B cell (primary cell): ENCODE measurements at regions not wholly inside any gene's neighbourhood (a gene's known extent, or its start where the extent isn't known, plus 50 kb on each side); places are given as distances from the start of the nearest gene placed in this dataset.

Experiments
- ATAC-seq: fragments of 200-7000 bp; cut with Tn5 transposase; one replicate; pipeline ENCODE4 v1.10.0; 2021; ENCODE audit warnings: low read depth, mild to moderate bottlenecking, moderate number of reproducible peaks, moderate library complexity
- CTCF ChIA-PET: fragments of 350-600 bp; sonication (Branson Sonifier 250); formaldehyde crosslinking; loops from one replicate; lab custom pipeline; 2021; ENCODE audit warnings: antibody characterized with exemption, inconsistent platforms; lab: Charles Lee
- POLR2A ChIA-PET: fragments of 350-600 bp; sonication (Branson Sonifier 250); formaldehyde crosslinking; loops from one replicate; lab custom pipeline; 2021; ENCODE audit warnings: antibody characterized with exemption; lab: Charles Lee
- DNase-seq: peaks from one replicate; pipeline ENCODE4 v3.0.0; 2013
- H2AFZ ChIP-seq: 2 replicates; pipeline ENCODE4 v1.6.1; 2012; ENCODE audit warnings: mild to moderate bottlenecking, low read depth, low read length; ENCODE audit not compliant: insufficient read depth, poor library complexity, severe bottlenecking
- H3K27ac ChIP-seq, 2 donors: 1 replicate in 1 of 2; 2 replicates in 1 of 2; pipeline ENCODE4 v1.5.1; 2012 to 2013; ENCODE audit warnings: low read length in 2 of 2, mild to moderate bottlenecking in 2 of 2, moderate library complexity in 1 of 2
- H3K27me3 ChIP-seq, 4 experiments: fragments of 200-600 bp in 1 of 4; sonication (generic) in 1 of 4; replicated peaks in 1 of 4; 1 replicate in 2 of 4; 2 replicates in 2 of 4; pipeline versions ENCODE4 v1.6.1 to v1.7.0; 2013 to 2016; ENCODE audit warnings: low read length in 3 of 4, mild to moderate bottlenecking in 2 of 4, mixed read lengths in 1 of 4, moderate library complexity in 1 of 4; ENCODE audit not compliant: insufficient read depth in 4 of 4, control insufficient read depth in 3 of 4; ENCODE audit errors: control extremely low read depth in 1 of 4
- H3K36me3 ChIP-seq, 2 experiments: replicated peaks in 1 of 2; 1 replicate in 1 of 2; 2 replicates in 1 of 2; pipeline versions ENCODE4 v1.6.1 to v1.7.1; 2013; ENCODE audit warnings: low read length in 1 of 2; ENCODE audit not compliant: insufficient read depth in 2 of 2, control insufficient read depth in 1 of 2; ENCODE audit errors: control extremely low read depth in 1 of 2, extremely low read depth in 1 of 2
- H3K4me1 ChIP-seq, 2 donors: fragments of 200-600 bp in 1 of 2; sonication (generic) in 1 of 2; 1 replicate in 1 of 2; 2 replicates in 1 of 2; pipeline versions ENCODE4 v1.5.1 to v1.6.1; 2013 to 2017; ENCODE audit warnings: low read length in 2 of 2; ENCODE audit not compliant: control insufficient read depth in 2 of 2, insufficient read depth in 2 of 2
- H3K4me2 ChIP-seq: replicated peaks from 2 replicates; pipeline ENCODE3; 2012; ENCODE audit warnings: mild to moderate bottlenecking, low read depth, low read length; ENCODE audit not compliant: poor library complexity, severe bottlenecking
- H3K4me3 ChIP-seq, 5 experiments: fragments of 200-600 bp in 1 of 5; sonication (generic) in 1 of 5; 1 replicate in 3 of 5; 2 replicates in 2 of 5; pipeline versions ENCODE4 v1.5.1 to v1.7.0; 2011 to 2016; ENCODE audit warnings: low read length in 4 of 5, mild to moderate bottlenecking in 4 of 5, low read depth in 2 of 5, control low read depth in 1 of 5, moderate library complexity in 1 of 5; ENCODE audit not compliant: insufficient read depth in 1 of 5; ENCODE audit errors: control extremely low read depth in 1 of 5, extremely low read depth in 1 of 5
- H3K79me2 ChIP-seq: fragments of 200-600 bp; sonication (generic); one replicate; pipeline ENCODE4 v1.6.0; 2016; ENCODE audit warnings: low read length; ENCODE audit not compliant: control insufficient read depth, insufficient read depth
- H3K9ac ChIP-seq: fragments of 200-600 bp; sonication (generic); 2 replicates; pipeline ENCODE4 v1.6.1; 2017; ENCODE audit warnings: mild to moderate bottlenecking, low read length, moderate library complexity
- H3K9me3 ChIP-seq, 3 donors: one replicate each; pipeline versions ENCODE4 v1.6.1 to v1.7.1; 2013; ENCODE audit warnings: low read length in 2 of 3; ENCODE audit not compliant: control insufficient read depth in 2 of 3, insufficient read depth in 1 of 3; ENCODE audit errors: control extremely low read depth in 1 of 3
- H4K20me1 ChIP-seq: 2 replicates; pipeline ENCODE4 v1.6.0; 2012; ENCODE audit warnings: mild to moderate bottlenecking, low read length; ENCODE audit not compliant: insufficient read depth, control insufficient read depth, poor library complexity, severe bottlenecking
- H3K27ac Mint-ChIP-seq: one replicate; pipeline ENCODE4 v1.8.0; 2021; ENCODE audit warnings: mixed read lengths
- H3K27me3 Mint-ChIP-seq: one replicate; pipeline ENCODE4 v1.8.0; 2021; ENCODE audit warnings: mixed read lengths
- H3K4me1 Mint-ChIP-seq: one replicate; pipeline ENCODE4 v1.8.0; 2021; ENCODE audit warnings: mixed read lengths
- H3K4me3 Mint-ChIP-seq: one replicate; pipeline ENCODE4 v1.8.0; 2021; ENCODE audit warnings: mixed read lengths
- H3K9me3 Mint-ChIP-seq: one replicate; pipeline ENCODE4 v1.8.0; 2022; ENCODE audit warnings: mixed read lengths; ENCODE audit not compliant: insufficient read depth
- EZH2 ChIP-seq: IDR thresholded peaks from 2 replicates; pipeline ENCODE4 v1.6.1; 2012; ENCODE audit warnings: borderline replicate concordance, low read depth, mild to moderate bottlenecking, moderate library complexity, low read length; ENCODE audit not compliant: insufficient read depth, poor library complexity, severe bottlenecking
- WGBS: methylation state at CpG from one replicate; pipeline ENCODE4 v1.1.5; 2013; ENCODE audit warnings: missing lambda C conversion rate; ENCODE audit not compliant: insufficient coverage; 5-methylcytosine and 5-hydroxymethylcytosine counted together
- intact Hi-C: fragments of 100-400 bp; cut with micrococcal nuclease; formaldehyde crosslinking; loops from one replicate; pipeline ENCODE4 v1.10.0; 2022
- TF ChIP-seq, protein P1 (sequence below): fragments of 200-600 bp; IDR thresholded peaks from one replicate; pipeline ENCODE4 v1.8.0; 2022; ENCODE audit warnings: antibody characterized with exemption, mild to moderate bottlenecking

DNA sequence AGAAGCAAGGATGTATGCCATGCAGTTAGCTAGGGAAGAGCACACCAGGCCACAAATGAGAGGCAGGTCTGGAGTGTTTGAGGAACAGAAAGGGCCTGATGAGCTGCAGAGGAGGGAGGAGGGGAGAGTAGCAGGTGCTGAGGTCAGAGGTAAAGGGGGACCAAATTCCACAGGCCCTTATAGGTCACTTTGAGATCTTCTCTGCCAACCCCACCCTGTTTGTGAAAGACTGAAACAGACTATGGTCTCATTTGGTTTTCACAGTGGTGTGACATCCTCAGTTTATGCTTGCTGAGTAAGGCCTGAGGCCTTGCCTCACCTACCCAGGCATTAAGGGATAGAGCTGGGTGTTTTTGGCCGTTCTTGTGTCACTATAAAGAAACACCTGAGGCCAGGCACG is 187.7 kb upstream of the MYLIP start:
- DNase-seq = no peak
- ATAC-seq = no peak
- Mint-ChIP-seq H3K27ac (no peak overlapping the region), H3K9me3 (no peaks in the 10 kb centered on the region), H3K27me3 (no peaks in the 10 kb centered on the region), H3K4me3 (no peak overlapping the region), H3K4me1 (peaks cover 12% of the 10 kb centered on the region)
- no peak overlapping the region for H3K9ac ChIP-seq
- no peak overlapping the region for H3K4me3 ChIP-seq
- no peak overlapping the region for H3K27ac ChIP-seq
- no peaks in the 10 kb centered on the region for H3K27me3 ChIP-seq
- no peaks in the 10 kb centered on the region for H3K79me2 ChIP-seq
- H3K4me2 ChIP-seq = no peak overlapping the region
- WGBS = 93% methylated on average over 2 of the region's 2 CpGs
- H3K36me3 ChIP-seq = no peaks in the 10 kb centered on the region
- ChIA-PET POLR2A (no interaction called here), CTCF (no interaction called here)
- no peak overlapping the region for H2AFZ ChIP-seq
- H4K20me1 ChIP-seq = no peaks in the 10 kb centered on the region
- H3K9me3 ChIP-seq = peaks cover 0 to 6% (median 4%) of the 10 kb centered on the region in 3 donors
- TF ChIP-seq, protein P1, sequence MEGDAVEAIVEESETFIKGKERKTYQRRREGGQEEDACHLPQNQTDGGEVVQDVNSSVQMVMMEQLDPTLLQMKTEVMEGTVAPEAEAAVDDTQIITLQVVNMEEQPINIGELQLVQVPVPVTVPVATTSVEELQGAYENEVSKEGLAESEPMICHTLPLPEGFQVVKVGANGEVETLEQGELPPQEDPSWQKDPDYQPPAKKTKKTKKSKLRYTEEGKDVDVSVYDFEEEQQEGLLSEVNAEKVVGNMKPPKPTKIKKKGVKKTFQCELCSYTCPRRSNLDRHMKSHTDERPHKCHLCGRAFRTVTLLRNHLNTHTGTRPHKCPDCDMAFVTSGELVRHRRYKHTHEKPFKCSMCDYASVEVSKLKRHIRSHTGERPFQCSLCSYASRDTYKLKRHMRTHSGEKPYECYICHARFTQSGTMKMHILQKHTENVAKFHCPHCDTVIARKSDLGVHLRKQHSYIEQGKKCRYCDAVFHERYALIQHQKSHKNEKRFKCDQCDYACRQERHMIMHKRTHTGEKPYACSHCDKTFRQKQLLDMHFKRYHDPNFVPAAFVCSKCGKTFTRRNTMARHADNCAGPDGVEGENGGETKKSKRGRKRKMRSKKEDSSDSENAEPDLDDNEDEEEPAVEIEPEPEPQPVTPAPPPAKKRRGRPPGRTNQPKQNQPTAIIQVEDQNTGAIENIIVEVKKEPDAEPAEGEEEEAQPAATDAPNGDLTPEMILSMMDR = no peak
- TF ChIP-seq EZH2 = no peak
- H3K4me1 ChIP-seq = peaks cover 15 to 16% of the 10 kb centered on the region in 2 donors
- intact Hi-C loops = no loop called here

DNA sequence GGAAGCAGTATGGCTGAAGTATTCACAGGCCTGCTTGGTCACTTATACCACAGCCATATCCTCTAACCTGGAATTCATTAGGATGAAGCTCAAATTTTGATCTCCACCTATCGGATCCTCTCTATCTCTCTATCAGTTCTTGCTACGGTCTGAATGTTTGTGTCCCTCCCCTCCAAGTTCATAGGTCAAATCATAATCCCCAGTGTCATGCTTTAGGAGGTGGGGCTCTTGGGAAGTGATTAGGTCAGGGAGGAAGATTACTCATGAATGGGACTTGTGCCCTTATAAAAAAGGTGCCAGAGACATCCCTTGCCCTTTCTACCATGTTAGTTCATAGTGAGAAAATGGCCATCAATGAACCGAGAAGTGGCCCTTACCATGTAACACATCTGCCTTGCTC is 190.8 kb upstream of the MYLIP start:
- WGBS = no CpG with 5 or more reads among the region's 3 CpGs
- Mint-ChIP-seq H3K27me3 (no peaks in the 10 kb centered on the region), H3K27ac (no peak overlapping the region), H3K4me3 (no peak overlapping the region), H3K4me1 (peaks cover 19% of the 10 kb centered on the region), H3K9me3 (no peaks in the 10 kb centered on the region)
- no peak overlapping the region for H2AFZ ChIP-seq
- ChIA-PET POLR2A (no interaction called here), CTCF (no interaction called here)
- no peaks in the 10 kb centered on the region for H3K27me3 ChIP-seq
- H3K4me1 ChIP-seq = peaks cover 19 to 21% of the 10 kb centered on the region in 2 donors
- H3K4me2 ChIP-seq = no peak overlapping the region
- no peak for TF ChIP-seq EZH2
- TF ChIP-seq, protein P1 = no peak
- H3K9ac ChIP-seq = no peak overlapping the region
- no peaks in the 10 kb centered on the region for H3K36me3 ChIP-seq
- DNase-seq (no peak), ATAC-seq (no peak)
- H3K27ac ChIP-seq = no peak overlapping the region
- peaks cover 0 to 6% (median 4%) of the 10 kb centered on the region in 3 donors for H3K9me3 ChIP-seq
- no peaks in the 10 kb centered on the region for H4K20me1 ChIP-seq
- no peaks in the 10 kb centered on the region for H3K79me2 ChIP-seq
- no peak overlapping the region for H3K4me3 ChIP-seq
- intact Hi-C loops = loop anchor here (10.0 kb wide), 1 partner anchor 63 kb away; no protein-coding TSS in a partner anchor
